Stimulated activated CD8-positive, alpha-beta memory T cell treated with anti-CD3 and anti-CD28 coated beads, Interleukin-15, amount 100 ng/mL, for 1 hour (primary cell): ENCODE measurements at regions not wholly inside any gene's neighbourhood (a gene's known extent, or its start where the extent isn't known, plus 50 kb on each side); places are given as distances from the start of the nearest gene placed in this dataset.

ENCODE experiments used
- DNase-seq: peaks from one replicate; pipeline ENCODE4 v3.0.0-alpha.2; 2020; ENCODE audit warnings: low read depth

DNA sequence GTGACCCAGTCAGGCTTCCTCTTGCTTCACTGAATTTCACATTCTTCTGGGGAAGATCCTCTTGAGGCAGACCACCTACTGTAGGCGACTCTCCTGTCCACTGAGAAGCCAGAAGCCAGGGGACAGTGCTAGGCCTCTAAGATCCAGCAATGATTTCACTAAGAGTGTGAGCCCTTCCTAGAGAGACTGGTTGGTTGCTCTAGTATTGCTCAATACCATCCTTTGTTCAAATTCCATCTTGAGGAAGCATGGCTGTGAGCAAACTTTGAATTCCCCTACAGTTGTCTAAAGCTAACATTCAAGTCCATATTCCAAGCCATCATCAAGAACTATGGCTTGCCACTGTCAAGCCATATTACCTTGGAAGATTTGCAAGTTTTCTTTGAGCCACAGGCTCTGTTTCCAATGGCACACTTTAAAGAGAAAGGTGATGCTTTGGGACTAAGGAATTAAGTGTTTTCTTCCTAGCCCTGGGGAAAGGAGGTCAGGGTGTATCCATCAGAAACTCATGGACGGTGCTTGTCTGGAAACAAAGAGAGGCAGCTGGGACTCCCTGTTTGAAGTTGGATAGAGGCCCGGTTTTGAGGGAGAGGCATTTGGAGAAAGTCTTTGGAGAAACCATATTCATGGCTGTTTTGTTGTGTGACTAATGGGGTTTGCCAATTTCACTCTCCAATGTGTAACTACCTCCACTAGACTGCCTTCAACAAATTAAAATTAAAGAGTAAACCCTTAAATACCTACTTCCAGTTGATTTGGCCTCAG, 1217.9 kb downstream of the VRK1 start:
- no peak for DNase-seq

- DNase-seq: no peak
These were observed 1218.7 kb downstream of the VRK1 start for GRCh38 chr14:98015921-98016320.

DNA sequence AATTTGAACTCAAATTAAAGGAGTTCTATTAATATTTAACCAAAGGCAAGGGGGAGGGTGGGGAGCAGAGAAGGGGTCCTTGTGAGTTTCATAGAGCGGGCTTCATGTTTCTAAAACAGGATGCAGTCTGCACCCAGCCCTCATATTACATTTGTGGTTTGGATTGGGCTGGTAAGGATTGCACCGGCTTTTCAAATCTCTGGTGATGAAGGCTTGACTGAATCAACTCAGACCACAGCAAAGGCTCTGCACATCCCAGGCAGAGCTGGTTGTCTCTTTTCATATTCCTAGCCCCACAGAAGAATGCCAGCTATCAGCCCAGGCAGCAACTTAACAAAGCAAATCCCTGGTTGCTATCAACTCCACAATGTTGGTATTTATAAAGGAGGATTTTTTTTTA, 1221.4 kb downstream of the VRK1 start:
- DNase-seq: no peak

DNA sequence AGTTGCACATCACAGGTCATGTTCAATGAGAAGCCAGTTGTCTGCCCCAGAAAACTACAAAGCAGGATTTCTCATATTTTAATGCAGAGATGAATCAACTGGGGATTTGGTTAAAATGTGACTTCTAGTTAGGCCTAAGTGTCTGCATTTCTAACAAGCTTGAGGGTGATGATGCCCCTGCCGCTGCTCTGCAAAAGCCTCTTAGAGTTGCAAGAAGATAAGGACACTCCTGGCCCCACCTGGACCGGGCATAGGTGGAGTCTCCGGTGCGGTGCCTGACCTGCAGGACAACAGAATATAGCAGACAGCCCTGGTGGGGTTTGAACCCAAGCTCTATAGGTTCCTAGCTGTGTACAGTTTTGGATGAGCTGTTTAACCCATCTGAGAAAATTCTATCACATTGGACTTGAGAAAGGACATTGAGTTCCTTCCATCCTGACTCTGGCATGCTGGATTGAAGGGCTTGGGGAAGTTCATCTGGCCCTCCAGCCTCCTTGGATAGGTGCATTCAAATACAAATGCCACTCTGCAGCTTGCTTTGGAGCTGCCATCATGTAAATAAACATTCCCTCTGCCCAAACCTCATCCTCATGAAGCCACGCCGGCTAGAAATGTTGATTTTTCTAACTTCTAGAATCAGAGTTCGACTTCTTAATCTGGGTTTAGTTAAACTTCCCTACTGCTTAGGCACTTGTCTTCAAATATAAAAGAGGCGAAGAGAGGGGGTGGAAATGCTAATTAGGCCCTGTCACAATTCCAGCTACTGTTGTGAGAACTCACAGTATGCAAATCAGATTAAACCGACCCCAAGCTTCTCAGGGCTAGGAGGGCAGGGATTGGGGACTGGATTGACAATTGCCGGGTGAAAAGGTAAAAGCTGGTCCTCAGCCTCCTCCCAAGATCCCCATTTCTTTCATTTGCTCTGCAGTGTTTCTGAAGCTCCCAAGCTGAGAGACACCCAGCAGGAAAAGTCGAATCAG, 1225.6 kb downstream of the VRK1 start:
- no peak for DNase-seq

GRCh38 chr14:98028162-98028561, 1231.0 kb downstream of the VRK1 start:
- no peak for DNase-seq

GRCh38 chr14:98035396-98035795, 1236.6 kb downstream of the BCL11B start:
- no peak for DNase-seq

GRCh38 chr14:98037831-98038230, 1234.2 kb downstream of the BCL11B start:
- no peak for DNase-seq

GRCh38 chr14:98056946-98057345, 1215.1 kb downstream of the BCL11B start:
- no peak for DNase-seq

GRCh38 chr14:98059106-98059505, 1212.9 kb downstream of the BCL11B start:
- DNase-seq: no peak

- DNase-seq: no peak
These were observed 1209.9 kb downstream of the BCL11B start for GRCh38 chr14:98062083-98062482.

GRCh38 chr14:98069712-98070171, 1202.3 kb downstream of the BCL11B start:
- no peak for DNase-seq

DNA sequence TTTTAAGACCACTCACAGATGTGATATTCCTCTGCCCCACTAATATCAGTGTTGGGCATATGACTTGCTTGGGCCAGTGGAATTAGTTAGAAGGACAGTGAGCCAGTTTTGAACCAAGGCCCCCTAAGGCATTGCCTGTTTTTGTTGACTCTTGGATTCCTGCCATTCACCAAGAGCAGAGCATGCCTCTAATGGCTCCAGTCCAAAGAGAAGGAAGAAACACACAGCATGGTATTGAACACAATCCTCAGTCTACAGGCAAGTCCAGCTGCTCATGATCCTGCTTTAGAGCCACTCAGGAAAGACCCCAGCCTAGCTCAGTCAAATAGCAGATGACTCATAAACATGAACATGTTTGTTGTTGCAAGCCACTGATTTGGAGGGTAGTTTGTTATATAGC, 1201.5 kb downstream of the BCL11B start:
- DNase-seq: no peak

DNA sequence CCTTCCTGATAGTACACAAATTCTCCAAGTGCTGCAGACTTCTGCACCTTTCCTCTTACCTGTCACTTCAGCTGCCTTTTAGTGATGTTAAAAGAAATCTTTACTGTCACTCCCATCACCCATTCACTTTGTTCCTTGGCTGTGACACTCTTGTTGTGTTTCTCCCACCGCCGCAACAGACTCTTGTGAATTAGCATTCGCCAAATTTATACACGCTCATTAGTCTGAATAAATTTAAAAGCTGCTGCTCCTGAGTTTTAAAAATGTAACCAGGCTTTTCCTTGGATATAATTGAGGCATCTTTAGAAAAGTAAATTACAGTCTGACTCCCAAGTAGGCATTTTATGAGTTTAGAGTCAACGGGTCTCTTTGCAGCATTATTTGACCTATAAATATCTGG, 1197.9 kb downstream of the BCL11B start:
- DNase-seq: no peak

GRCh38 chr14:98077176-98077575, 1194.8 kb downstream of the BCL11B start:
- DNase-seq: no peak

DNA sequence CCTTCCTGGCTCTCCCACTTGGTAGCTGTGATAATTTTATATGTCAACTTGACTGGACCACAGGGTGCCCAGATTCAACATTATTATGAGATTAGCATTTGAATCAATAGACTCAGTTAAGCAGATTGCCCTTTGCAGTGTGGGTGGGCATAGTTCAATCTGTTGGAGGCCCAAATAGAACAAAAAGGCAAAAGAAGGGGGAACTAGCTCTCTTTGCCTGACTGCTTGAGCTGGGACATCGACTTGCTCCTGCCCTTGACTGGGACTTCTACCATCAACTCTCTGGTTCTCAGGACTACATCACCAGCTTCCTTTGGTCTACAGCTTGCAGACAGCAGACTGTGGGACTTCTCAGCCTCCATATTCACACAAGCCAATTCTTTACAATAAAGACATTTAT, 1189.2 kb downstream of the BCL11B start:
- DNase-seq: no peak

- no peak for DNase-seq
These were observed 1186.2 kb downstream of the BCL11B start for GRCh38 chr14:98085751-98086150.

DNA sequence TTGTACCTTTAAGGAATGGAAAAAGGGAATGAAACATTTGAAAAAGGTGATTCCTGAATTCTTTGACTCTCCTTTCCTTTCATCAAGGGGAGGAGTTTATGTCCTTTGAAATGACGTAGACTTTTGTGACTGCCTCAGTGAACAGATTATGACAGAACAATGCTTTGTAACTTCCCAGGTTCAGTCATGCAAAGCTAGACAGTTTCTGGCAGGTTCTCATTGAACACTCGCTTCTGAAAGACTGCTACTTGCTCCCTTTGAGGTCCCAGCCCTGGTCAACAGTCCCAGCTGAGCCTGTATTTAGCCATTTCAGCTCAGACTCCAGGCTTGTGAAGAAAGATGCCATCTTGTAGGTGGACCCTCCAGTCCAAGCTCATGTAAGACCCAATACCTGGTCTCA, 1178.9 kb downstream of the BCL11B start:
- DNase-seq: no peak

DNA sequence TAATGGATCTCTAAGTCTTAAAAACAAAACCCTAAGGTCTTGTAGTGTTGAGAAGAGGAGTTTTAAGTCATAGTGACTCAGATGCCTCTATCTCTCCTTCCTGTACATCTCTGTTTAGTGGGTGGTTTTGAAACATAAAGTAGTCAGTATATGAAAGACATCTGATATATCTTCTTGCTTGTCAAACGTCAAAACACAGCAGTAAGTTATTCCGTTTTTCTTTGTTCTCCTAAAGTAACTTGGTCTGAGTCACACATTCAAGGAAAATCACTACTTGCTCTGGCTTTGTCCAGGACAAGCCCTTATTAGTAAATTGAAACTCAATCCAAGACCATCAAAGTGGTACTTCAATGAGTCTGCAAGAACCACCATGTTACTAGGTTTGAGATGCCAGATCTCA, 1172.5 kb downstream of the BCL11B start:
- DNase-seq: no peak

DNA sequence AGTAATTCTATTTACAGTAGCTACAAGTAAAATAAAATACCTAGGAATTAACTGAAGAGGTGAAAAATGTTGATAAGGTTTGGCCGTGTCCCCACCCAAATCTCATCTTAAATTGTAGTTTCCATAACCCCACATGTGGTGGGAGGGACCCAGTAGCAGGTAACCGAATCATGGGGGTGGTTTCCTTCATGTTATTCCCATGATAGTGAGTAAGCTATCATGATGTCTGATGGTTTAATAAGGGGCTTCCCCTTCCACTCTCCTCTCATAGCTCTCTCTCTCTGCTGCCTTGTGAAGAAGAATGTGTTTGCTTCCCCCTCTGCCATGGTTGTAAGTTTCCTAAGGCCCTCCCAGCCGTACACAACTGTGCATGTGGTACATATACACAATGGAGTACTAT, 1170.7 kb downstream of the BCL11B start:
- no peak for DNase-seq

DNA sequence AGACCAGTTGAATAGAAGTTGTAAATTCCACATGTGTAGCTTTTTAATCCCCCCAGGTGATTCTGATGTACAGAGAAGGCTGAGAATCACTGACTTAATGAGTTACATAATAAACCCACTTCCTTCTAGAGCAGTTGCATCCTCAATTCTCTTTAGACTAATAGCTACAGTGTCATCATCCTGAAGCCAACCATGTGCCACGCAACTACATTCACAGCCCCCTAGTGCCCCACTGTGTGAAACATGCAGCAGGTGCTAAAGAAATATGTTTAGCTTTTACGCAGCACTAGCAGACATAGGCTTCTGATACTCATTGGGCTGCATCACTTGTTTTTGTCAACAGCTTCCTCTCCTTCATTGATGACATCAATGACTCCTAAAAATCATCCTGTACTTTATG, 1168.3 kb downstream of the BCL11B start:
- DNase-seq: peak; percentile 6

DNA sequence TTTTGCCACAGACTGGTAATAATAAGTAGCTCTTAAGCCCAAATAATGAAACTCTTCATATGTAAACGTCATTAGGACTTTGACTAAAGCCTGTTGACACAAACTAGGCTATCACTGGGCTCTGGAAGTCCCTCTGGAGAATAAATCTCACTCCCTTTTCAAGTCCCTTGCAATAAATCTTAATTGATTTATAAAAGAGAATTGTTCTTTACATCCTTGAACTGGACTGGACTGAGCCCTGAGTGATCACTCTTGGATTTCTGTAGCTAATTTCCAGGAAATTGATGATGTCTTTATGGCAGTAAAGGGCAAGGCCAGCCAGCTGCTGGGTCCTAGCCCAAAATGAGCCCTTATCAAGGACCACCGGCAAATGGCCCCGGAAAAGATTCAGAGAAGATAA, 1162.7 kb downstream of the BCL11B start:
- DNase-seq: no peak

- DNase-seq: no peak
These were observed 1159.7 kb downstream of the BCL11B start for GRCh38 chr14:98112194-98112780.
